ENCODE measurements at regions not wholly inside any gene's neighbourhood (a gene's known extent, or its start where the extent isn't known, plus 50 kb on each side); places are given as distances from the start of the nearest gene placed in this dataset.

GRCh38 chr5:90274216-90274615 is 135.3 kb downstream of the CETN3 start:
- DNase-seq: no peak
- H3K27ac ChIP-seq: no peak overlapping the region
- no peak overlapping the region for H3K4me3 ChIP-seq
- no peaks in the 10 kb centered on the region for H3K36me3 ChIP-seq
- WGBS, 5 donors: 81 to 94% (median 91%) methylated on average over 2 of the region's 2 CpGs
- intact Hi-C loops (cut with DNase I; ENCODE audit: low total_unique reads): no loop called here
- TF ChIP-seq POLR2AphosphoS5 (IDR thresholded peaks at IDR 0.05) (no peak), POLR2A (IDR thresholded peaks at IDR 0.05) (no peak), CTCF (IDR thresholded peaks at IDR 0.05 in 8 of 11, conservative IDR thresholded peaks at IDR 0.05 in 3 of 11) (no peak)
- no peaks in the 10 kb centered on the region for H3K4me1 ChIP-seq
- no peaks in the 10 kb centered on the region for H3K27me3 ChIP-seq (replicated peaks in 1 of 7)
- no peaks in the 10 kb centered on the region for H3K9me3 ChIP-seq

- 87 to 95% (median 90%) methylated on average over 8 of the region's 8 CpGs for WGBS, 5 donors
- no peaks in the 10 kb centered on the region for H3K27me3 ChIP-seq (replicated peaks in 1 of 7)
- H3K4me1 ChIP-seq: peaks cover 0 to 8% (median 1%) of the 10 kb centered on the region in 6 donors
Measured at GRCh38 chr5:90267646-90268045, 141.9 kb downstream of the CETN3 start.

GRCh38 chr5:90265545-90265857 is 144.1 kb downstream of the CETN3 start:
- no peak for DNase-seq
- Histone ChIP-seq H3K4me3 (no peak overlapping the region), H3K27me3 (replicated peaks in 1 of 7) (no peaks in the 10 kb centered on the region), H3K36me3 (no peaks in the 10 kb centered on the region), H3K9me3 (no peaks in the 10 kb centered on the region), H3K27ac (no peak overlapping the region), H3K4me1 (peaks cover 0 to 8% (median 1%) of the 10 kb centered on the region in 6 donors)
- intact Hi-C loops (cut with DNase I; ENCODE audit: low total_unique reads): loop anchor here (10.0 kb wide), 1 partner anchor 1541 kb away; no protein-coding TSS in a partner anchor
- peak in 6 of 11 experiments; percentile 3 to 34 (median 16) for TF ChIP-seq CTCF (IDR thresholded peaks at IDR 0.05 in 8 of 11, conservative IDR thresholded peaks at IDR 0.05 in 3 of 11)
- TF ChIP-seq POLR2A (IDR thresholded peaks at IDR 0.05): no peak
- WGBS, 5 donors: 8 to 22% (median 10%) methylated on average over 1 of the region's 1 CpG

More at GRCh38 chr5:90267646-90268045, 141.9 kb downstream of the CETN3 start:
- H3K36me3 ChIP-seq: no peaks in the 10 kb centered on the region
- no peak overlapping the region for H3K27ac ChIP-seq
- H3K9me3 ChIP-seq: no peaks in the 10 kb centered on the region
- no peak overlapping the region for H3K4me3 ChIP-seq
- no peak for DNase-seq
- no peak for TF ChIP-seq CTCF (IDR thresholded peaks at IDR 0.05 in 8 of 11, conservative IDR thresholded peaks at IDR 0.05 in 3 of 11)
- TF ChIP-seq POLR2AphosphoS5 (IDR thresholded peaks at IDR 0.05): no peak
- TF ChIP-seq POLR2A (IDR thresholded peaks at IDR 0.05): no peak
- intact Hi-C loops (cut with DNase I; ENCODE audit: low total_unique reads): loop anchor here (10.0 kb wide), 1 partner anchor 1543 kb away; no protein-coding TSS in a partner anchor

- Histone ChIP-seq H3K9me3 (no peaks in the 10 kb centered on the region), H3K27me3 (replicated peaks in 1 of 7) (no peaks in the 10 kb centered on the region), H3K27ac (no peak overlapping the region), H3K4me1 (peaks cover 0 to 8% (median 1%) of the 10 kb centered on the region in 6 donors), H3K4me3 (no peak overlapping the region), H3K36me3 (no peaks in the 10 kb centered on the region)
- 26 to 28% (median 27%) methylated on average over 9 of the region's 9 CpGs for WGBS, 5 donors
- peak; percentile 79 for DNase-seq
- intact Hi-C loops (cut with DNase I; ENCODE audit: low total_unique reads): loop anchor here (10.0 kb wide), 1 partner anchor 1540 kb away; no protein-coding TSS in a partner anchor
- TF ChIP-seq CTCF (IDR thresholded peaks at IDR 0.05 in 8 of 11, conservative IDR thresholded peaks at IDR 0.05 in 3 of 11) (peak; percentile 36 to 85 (median 62)), POLR2AphosphoS5 (IDR thresholded peaks at IDR 0.05) (no peak)
Measured at GRCh38 chr5:90264689-90265544, 144.6 kb downstream of the CETN3 start.

Data from spleen (tissue), 11 donors.